ENCODE measurements at regions not wholly inside any gene's neighbourhood (a gene's known extent, or its start where the extent isn't known, plus 50 kb on each side); places are given as distances from the start of the nearest gene placed in this dataset.

GRCh38 chr4:10173754-10174749, 57.5 kb upstream of the WDR1 start:
- TF ChIP-seq, protein P1, sequence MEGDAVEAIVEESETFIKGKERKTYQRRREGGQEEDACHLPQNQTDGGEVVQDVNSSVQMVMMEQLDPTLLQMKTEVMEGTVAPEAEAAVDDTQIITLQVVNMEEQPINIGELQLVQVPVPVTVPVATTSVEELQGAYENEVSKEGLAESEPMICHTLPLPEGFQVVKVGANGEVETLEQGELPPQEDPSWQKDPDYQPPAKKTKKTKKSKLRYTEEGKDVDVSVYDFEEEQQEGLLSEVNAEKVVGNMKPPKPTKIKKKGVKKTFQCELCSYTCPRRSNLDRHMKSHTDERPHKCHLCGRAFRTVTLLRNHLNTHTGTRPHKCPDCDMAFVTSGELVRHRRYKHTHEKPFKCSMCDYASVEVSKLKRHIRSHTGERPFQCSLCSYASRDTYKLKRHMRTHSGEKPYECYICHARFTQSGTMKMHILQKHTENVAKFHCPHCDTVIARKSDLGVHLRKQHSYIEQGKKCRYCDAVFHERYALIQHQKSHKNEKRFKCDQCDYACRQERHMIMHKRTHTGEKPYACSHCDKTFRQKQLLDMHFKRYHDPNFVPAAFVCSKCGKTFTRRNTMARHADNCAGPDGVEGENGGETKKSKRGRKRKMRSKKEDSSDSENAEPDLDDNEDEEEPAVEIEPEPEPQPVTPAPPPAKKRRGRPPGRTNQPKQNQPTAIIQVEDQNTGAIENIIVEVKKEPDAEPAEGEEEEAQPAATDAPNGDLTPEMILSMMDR (IDR thresholded peaks at IDR 0.05): no peak
- no peak for TF ChIP-seq POLR2A (IDR thresholded peaks at IDR 0.05)

Measured in uterus (tissue), 2 donors.